Right lobe of liver (tissue), 6 donors: ENCODE measurements at regions not wholly inside any gene's neighbourhood (a gene's known extent, or its start where the extent isn't known, plus 50 kb on each side); places are given as distances from the start of the nearest gene placed in this dataset.

Source experiments
- ATAC-seq, 4 donors: fragments of 200-7000 bp; cut with Tn5 transposase; one replicate each; pipeline ENCODE4 v1.9.1; 2020; ENCODE audit warnings: mild to moderate bottlenecking in 4 of 4, moderate library complexity in 4 of 4
- DNase-seq, 3 donors: peaks; one replicate each; pipeline ENCODE4 v3.0.0-alpha.2; 2020
- H3K27ac ChIP-seq, 3 donors: fragments of 200-600 bp; one replicate each; pipeline ENCODE4 v1.8.0; 2022
- H3K27me3 ChIP-seq, 2 donors: fragments of 200-600 bp; one replicate each; pipeline ENCODE4 v1.8.0; 2022
- H3K36me3 ChIP-seq, 4 donors: fragments of 200-600 bp; sonication (generic) in 1 of 4; one replicate each; pipeline versions ENCODE4 v1.5.1 to v1.8.0; 2017 to 2022; ENCODE audit warnings: control low read depth in 1 of 4
- H3K4me1 ChIP-seq, 4 donors: fragments of 200-600 bp; sonication (generic) in 1 of 4; one replicate each; pipeline versions ENCODE4 v1.5.1 to v1.8.0; 2017 to 2022; ENCODE audit warnings: control low read depth in 1 of 4
- H3K4me3 ChIP-seq, 3 donors: fragments of 200-600 bp; one replicate each; pipeline ENCODE4 v1.8.0; 2022
- H3K9me3 ChIP-seq, 4 donors: fragments of 200-600 bp; sonication (generic) in 1 of 4; one replicate each; pipeline versions ENCODE4 v1.5.1 to v1.8.0; 2017 to 2022; ENCODE audit warnings: control low read depth in 1 of 4
- POLR2A ChIP-seq: fragments of 450-650 bp; IDR thresholded peaks from one replicate; pipeline ENCODE4 v1.6.1; 2017; ENCODE audit warnings: antibody characterized with exemption, mild to moderate bottlenecking
- WGBS: methylation state at CpG from one replicate; pipeline ENCODE4 v1.1.6; 2018; ENCODE audit warnings: low coverage, low lambda C conversion rate; ENCODE audit not compliant: insufficient coverage; ENCODE audit errors: missing lambda C conversion rate; 5-methylcytosine and 5-hydroxymethylcytosine counted together
- intact Hi-C, 2 donors: fragments of 100-400 bp; cut with DNase I; formaldehyde crosslinking; loops; one replicate each; pipeline versions ENCODE4 v1.11.2 to v1.14.1; 2022
- TF ChIP-seq, protein P1 (sequence below), 4 donors: fragments of 200-600 bp in 3 of 4; fragments of 450-650 bp in 1 of 4; IDR thresholded peaks; one replicate each; pipeline versions ENCODE4 v1.5.1 to v1.8.0; 2016 to 2022; ENCODE audit warnings: antibody characterized with exemption in 4 of 4, mild to moderate bottlenecking in 2 of 4
- donor health status: DM: no; HTN: yes; CAD: no.
- donor health status: DM: no; HTN: no; CAD: no.
- donor health status: DM: no; HTN: no; CAD: no.
- donor health status: DM: no; HTN: yes; CAD: no.
- donor health status: DM: no; HTN: yes; CAD: no.

- no peaks in the 10 kb centered on the region for H3K36me3 ChIP-seq
- H3K27ac ChIP-seq: no peak overlapping the region
- ATAC-seq (no peak), DNase-seq (no peak)
- TF ChIP-seq, protein P1, sequence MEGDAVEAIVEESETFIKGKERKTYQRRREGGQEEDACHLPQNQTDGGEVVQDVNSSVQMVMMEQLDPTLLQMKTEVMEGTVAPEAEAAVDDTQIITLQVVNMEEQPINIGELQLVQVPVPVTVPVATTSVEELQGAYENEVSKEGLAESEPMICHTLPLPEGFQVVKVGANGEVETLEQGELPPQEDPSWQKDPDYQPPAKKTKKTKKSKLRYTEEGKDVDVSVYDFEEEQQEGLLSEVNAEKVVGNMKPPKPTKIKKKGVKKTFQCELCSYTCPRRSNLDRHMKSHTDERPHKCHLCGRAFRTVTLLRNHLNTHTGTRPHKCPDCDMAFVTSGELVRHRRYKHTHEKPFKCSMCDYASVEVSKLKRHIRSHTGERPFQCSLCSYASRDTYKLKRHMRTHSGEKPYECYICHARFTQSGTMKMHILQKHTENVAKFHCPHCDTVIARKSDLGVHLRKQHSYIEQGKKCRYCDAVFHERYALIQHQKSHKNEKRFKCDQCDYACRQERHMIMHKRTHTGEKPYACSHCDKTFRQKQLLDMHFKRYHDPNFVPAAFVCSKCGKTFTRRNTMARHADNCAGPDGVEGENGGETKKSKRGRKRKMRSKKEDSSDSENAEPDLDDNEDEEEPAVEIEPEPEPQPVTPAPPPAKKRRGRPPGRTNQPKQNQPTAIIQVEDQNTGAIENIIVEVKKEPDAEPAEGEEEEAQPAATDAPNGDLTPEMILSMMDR (IDR thresholded peaks at IDR 0.05): no peak
- H3K27me3 ChIP-seq: no peaks in the 10 kb centered on the region
- no peaks in the 10 kb centered on the region for H3K4me1 ChIP-seq
- no peak overlapping the region for H3K4me3 ChIP-seq
- 87% methylated on average over 3 of the region's 3 CpGs for WGBS
- intact Hi-C loops: no loop called here
- no peaks in the 10 kb centered on the region for H3K9me3 ChIP-seq
Measured at GRCh38 chr5:145667742-145668141, 167.4 kb downstream of the PRELID2 start.

GRCh38 chr5:145666591-145666990 is 168.6 kb downstream of the PRELID2 start:
- Histone ChIP-seq H3K27ac (no peak overlapping the region), H3K36me3 (no peaks in the 10 kb centered on the region), H3K9me3 (no peaks in the 10 kb centered on the region), H3K4me3 (no peak overlapping the region), H3K27me3 (no peaks in the 10 kb centered on the region), H3K4me1 (no peaks in the 10 kb centered on the region)
- ATAC-seq (no peak), DNase-seq (no peak)
- intact Hi-C loops: no loop called here
- 78% methylated on average over 3 of the region's 3 CpGs for WGBS
- TF ChIP-seq, protein P1 (IDR thresholded peaks at IDR 0.05): no peak
- TF ChIP-seq POLR2A: no peak

- 90% methylated on average over 3 of the region's 3 CpGs for WGBS
- Histone ChIP-seq H3K27me3 (no peaks in the 10 kb centered on the region), H3K9me3 (no peaks in the 10 kb centered on the region), H3K27ac (no peak overlapping the region), H3K4me1 (no peaks in the 10 kb centered on the region), H3K4me3 (no peak overlapping the region), H3K36me3 (no peaks in the 10 kb centered on the region)
- TF ChIP-seq, protein P1 (IDR thresholded peaks at IDR 0.05): no peak
- no peak for TF ChIP-seq POLR2A
- DNase-seq (no peak), ATAC-seq (no peak)
- intact Hi-C loops: no loop called here
Measured at GRCh38 chr5:145661737-145662485, 173.2 kb downstream of the PRELID2 start.

- intact Hi-C loops: no loop called here
- Histone ChIP-seq H3K9me3 (no peaks in the 10 kb centered on the region), H3K4me1 (no peaks in the 10 kb centered on the region), H3K27ac (no peak overlapping the region), H3K4me3 (no peak overlapping the region), H3K27me3 (no peaks in the 10 kb centered on the region), H3K36me3 (no peaks in the 10 kb centered on the region)
- ATAC-seq (peak in 1 of 4 donors; percentile 84), DNase-seq (no peak)
- no peak for TF ChIP-seq POLR2A
- TF ChIP-seq, protein P1 (IDR thresholded peaks at IDR 0.05): no peak
- WGBS: 81% methylated on average over 7 of the region's 7 CpGs
Measured at GRCh38 chr5:145660897-145661640, 174.1 kb downstream of the PRELID2 start.
